GM18505 (cell line): ENCODE measurements at regions not wholly inside any gene's neighbourhood (a gene's known extent, or its start where the extent isn't known, plus 50 kb on each side); places are given as distances from the start of the nearest gene placed in this dataset.

Source experiments
- ATAC-seq: cut with Tn5 transposase; IDR thresholded peaks from one replicate; pipeline ENCODE4 v1.9.1; 2021; ENCODE audit not compliant: unreplicated experiment
- POLR2A ChIP-seq: IDR thresholded peaks from 4 replicates; pipeline ENCODE4 v1.6.1; 2011; ENCODE audit warnings: borderline replicate concordance; ENCODE audit not compliant: insufficient read depth, insufficient read length; ENCODE audit errors: extremely low read depth

DNA sequence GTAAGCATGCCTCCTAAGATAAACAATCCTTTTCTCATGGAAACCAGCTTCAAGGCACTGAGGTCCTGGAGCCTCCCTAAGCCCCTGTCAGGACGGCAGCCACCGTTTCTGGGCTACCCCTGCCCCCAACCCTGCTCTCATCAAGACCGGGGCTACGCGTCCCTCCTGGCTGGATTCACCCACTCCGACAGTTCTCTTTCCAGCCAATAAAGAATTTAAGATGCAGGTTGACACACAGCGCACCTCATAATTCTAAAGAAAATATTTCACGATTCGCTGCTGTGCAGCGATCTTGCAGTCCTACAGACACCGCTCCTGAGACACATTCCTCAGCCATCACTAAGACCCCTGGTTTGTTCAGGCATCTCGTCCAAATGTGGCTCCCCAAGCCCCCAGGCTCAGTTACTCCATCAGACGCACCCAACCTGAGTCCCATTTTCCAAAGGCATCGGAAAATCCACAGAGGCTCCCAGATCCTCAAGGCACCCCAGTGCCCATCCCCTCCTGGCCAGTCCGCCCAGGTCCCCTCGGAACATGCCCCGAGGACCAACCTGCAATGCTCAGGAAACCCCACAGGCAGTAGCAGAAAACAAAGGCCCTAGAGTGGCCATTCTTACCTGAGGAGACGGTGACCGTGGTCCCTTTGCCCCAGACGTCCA, 336.3 kb downstream of the TMEM121 start:
- TF ChIP-seq POLR2A, result peak; percentile 64
- ATAC-seq, result no peak

DNA sequence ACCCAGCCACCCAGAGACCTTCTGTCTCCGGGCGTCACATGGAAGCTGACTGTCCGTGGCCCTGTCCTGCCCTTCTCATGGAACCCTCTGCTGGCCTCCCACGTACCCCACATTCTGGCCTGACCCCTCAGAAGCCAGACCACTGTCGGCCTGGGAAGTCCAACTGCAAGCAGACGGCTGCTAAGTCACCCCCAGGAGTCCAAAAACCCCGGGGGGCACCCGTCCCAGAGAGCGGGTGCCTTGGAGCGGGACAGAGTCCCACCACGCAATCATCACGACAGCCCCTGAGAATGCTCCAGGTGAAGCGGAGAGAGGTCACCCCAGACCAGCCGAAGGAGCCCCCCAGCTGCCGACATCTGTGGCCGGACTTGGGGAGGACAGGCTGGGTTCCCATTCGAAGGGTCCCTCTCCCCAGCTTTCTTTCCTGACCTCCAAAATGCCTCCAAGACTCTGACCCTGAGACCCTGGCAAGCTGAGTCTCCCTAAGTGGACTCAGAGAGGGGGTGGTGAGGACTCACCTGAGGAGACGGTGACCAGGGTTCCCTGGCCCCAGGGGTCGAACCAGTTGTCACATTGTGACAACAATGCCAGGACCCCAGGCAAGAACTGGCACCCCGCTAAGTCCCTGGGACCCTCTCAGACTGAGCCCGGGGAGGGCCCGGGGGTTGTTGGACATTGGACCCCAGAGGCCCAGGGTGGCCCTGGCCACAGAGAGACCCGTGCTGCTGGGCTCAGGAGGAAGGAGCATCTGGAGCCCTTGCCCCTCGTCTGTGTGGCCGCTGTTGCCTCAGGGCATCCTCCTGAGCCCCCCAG, 337.1 kb downstream of the TMEM121 start:
- TF ChIP-seq POLR2A, result no peak
- ATAC-seq, result no peak

DNA sequence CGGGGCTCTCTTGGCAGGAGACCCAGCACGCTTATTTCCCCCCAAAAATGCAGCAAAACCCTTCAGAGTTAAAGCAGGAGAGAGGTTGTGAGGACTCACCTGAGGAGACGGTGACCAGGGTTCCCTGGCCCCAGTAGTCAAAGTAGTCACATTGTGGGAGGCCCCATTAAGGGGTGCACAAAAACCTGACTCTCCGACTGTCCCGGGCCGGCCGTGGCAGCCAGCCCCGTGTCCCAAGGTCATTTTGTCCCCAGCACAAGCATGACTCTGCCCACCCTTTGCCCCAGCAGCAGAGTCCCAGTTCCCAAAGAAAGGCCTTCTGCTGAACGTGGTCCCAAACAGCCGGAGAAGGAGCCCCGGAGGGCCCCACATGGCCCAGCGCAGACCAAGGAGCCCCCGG, 337.7 kb downstream of the TMEM121 start:
- no peak for ATAC-seq
- TF ChIP-seq POLR2A, result no peak

- TF ChIP-seq POLR2A, result peak; percentile 22
- no peak for ATAC-seq
These were observed 338.4 kb downstream of the TMEM121 start for GRCh38 chr14:105864651-105865265.

DNA sequence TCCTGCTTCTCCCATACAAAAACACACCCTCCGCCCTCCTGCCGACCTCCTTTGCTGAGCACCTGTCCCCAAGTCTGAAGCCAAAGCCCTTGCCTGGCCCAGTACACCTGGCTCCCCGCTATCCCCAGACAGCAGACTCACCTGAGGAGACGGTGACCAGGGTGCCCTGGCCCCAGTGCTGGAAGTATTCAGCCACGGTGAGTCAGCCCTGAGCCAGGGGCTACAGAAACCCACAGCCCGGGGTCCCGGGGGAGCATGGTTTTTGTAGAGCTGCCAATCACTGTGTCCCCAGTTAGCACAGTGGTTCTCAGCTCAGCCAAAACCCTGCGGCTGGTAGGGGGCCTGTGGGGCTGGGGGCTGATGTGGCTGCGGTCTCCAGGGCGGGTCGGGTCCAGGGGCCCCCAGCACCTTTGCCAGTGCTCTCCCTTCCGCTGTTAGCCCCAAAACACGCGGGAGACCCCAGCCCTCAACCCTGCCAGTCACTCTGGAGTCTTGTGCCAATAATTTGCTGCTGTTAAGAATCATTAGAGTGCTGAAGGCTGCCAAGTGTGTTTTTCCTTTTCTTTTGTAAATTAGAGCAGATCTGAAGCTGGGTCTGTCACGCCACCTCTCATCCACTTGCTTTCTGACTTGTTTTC, 339.0 kb downstream of the TMEM121 start:
- no peak for TF ChIP-seq POLR2A
- no peak for ATAC-seq

DNA sequence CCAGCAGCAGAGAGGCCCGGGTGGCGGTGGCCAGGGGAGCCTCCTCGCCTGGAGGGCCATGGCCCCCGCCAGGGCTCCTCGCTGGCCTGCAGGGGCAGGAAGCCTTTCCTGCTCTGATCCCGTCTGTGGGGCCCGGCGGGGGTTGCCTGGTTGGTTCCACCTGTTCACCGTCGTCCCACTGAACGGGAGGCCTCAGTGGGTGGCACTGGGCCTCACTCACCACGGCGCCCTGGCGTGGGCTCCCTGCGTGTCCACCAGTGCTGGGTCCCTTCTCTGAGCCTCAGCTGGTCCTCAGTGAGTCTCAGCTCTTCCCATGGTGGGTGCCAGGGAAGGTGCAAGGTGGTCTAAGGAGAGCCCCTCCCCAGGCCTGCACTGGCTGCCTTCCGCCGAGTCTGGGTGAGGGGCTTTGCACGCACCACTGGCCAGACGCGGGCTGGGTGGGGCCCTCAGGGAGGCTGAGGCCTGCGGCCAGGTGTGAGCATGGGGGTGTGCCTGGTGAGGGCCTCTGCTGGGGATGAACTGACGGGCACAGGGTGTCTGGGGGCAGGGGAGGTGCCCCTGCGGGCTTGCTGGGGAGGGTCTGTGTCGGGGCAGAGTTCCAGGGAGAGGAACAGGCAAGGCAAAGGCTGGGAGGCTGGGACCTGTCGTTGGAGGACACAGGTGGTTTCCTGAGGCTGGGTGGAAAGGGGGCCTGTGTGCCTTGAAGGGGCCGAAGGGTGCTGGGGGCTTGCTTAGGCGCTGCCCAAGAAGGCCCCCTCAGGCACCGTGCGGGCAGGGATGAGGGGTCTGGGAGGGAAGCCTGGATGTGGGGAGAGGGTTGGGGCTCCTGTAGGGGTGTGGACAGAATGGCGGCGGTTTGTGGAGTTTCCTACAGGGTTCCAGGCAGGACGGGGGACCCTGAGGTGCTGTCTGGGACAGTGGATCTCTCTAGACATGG, 339.8 kb downstream of the TMEM121 start:
- TF ChIP-seq POLR2A, result peak; percentile 24
- ATAC-seq, result no peak

DNA sequence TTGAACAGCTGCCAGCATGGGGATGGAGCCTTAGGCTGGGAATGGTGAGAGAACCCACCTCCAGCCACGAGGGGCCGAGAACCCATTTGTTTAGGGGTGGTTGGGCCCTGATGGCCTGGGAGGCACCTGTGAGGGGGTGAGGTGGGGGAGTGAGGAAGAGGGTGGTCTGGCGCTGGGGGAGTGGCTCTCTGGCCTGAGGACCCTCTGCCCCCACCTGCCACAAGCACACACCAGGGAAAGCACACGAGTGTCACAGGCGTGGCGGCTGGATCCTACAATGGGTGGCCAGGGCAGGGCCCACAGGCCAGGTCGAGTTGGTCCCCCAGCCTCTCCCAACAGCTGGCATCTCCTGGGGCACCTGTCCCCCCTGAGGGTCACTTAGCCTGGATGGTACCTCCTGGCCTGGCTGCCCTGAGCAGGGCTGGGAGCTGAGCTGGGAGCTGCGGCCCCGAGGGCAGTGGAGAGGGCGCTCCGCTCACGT, 340.5 kb downstream of the TMEM121 start:
- TF ChIP-seq POLR2A, result no peak
- no peak for ATAC-seq

- no peak for ATAC-seq
- no peak for TF ChIP-seq POLR2A
These were observed 341.7 kb downstream of the TMEM121 start for GRCh38 chr14:105867961-105868599.

DNA sequence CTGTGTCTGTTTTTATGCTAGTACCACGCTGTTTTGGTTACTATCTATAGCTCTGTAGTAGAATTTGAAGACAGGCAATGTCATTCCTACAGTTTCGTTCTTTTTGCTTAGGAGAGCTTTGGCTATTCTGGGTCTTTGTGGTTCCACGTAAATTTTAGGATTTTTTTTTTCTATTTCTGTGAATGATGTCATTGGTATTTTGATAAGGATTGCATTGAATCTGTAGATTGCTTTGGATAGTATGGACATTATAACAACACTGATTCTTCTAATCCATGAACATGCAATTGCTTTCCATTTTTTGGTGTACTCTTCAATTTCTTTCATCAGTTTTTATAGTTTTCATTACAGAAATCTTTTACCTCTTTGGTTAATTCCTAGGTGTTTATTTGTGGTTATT, 345.2 kb downstream of the TMEM121 start:
- ATAC-seq, result no peak
- TF ChIP-seq POLR2A, result no peak

GRCh38 chr14:105873870-105874512, 347.6 kb downstream of the TMEM121 start:
- no peak for ATAC-seq
- peak; percentile 51 for TF ChIP-seq POLR2A

GRCh38 chr14:105876158-105876557, 349.8 kb downstream of the TMEM121 start:
- TF ChIP-seq POLR2A, result peak; percentile 44
- ATAC-seq, result no peak
